NCI-H2107 (cell line): ENCODE measurements at regions not wholly inside any gene's neighbourhood (a gene's known extent, or its start where the extent isn't known, plus 50 kb on each side); places are given as distances from the start of the nearest gene placed in this dataset.
A peak's percentile ranks its signal among the peaks of the same experiment; 100 is the strongest.

Experiments used
- DNase-seq: peaks from one replicate; lab custom pipeline; 2025; lab: John Stamatoyannopoulos, UW

- DNase-seq: peak; percentile 35
Observed at GRCh38 chr5:68746643-68747420, 347.0 kb upstream of the SLC30A5 start.

- no peak for DNase-seq
Observed at GRCh38 chr5:68747521-68747920, 346.3 kb upstream of the SLC30A5 start.

GRCh38 chr5:68748101-68748500, 345.7 kb upstream of the SLC30A5 start:
- DNase-seq: no peak

- no peak for DNase-seq
Observed at GRCh38 chr5:68749077-68749476, 344.7 kb upstream of the SLC30A5 start.

GRCh38 chr5:68749631-68750030, 344.2 kb upstream of the SLC30A5 start:
- no peak for DNase-seq

GRCh38 chr5:68751661-68752060, 342.2 kb upstream of the SLC30A5 start:
- DNase-seq: no peak

- DNase-seq: no peak
Observed at GRCh38 chr5:68754536-68754935, 339.3 kb upstream of the SLC30A5 start.

GRCh38 chr5:68755293-68755692, 338.5 kb upstream of the SLC30A5 start:
- DNase-seq: no peak

GRCh38 chr5:68757006-68757405, 336.8 kb upstream of the SLC30A5 start:
- no peak for DNase-seq

- DNase-seq: no peak
Observed at GRCh38 chr5:68757626-68758212, 336.1 kb upstream of the SLC30A5 start.

GRCh38 chr5:68759593-68759992, 334.2 kb upstream of the SLC30A5 start:
- no peak for DNase-seq

- DNase-seq: no peak
Observed at GRCh38 chr5:68762201-68762600, 331.6 kb upstream of the SLC30A5 start.

- DNase-seq: no peak
Observed at GRCh38 chr5:68766952-68767464, 326.8 kb upstream of the SLC30A5 start.

- no peak for DNase-seq
Observed at GRCh38 chr5:68770551-68770950, 323.3 kb upstream of the SLC30A5 start.

- no peak for DNase-seq
Observed at GRCh38 chr5:68771221-68771620, 322.6 kb upstream of the SLC30A5 start.

GRCh38 chr5:68771732-68772131, 322.1 kb upstream of the SLC30A5 start:
- DNase-seq: no peak

GRCh38 chr5:68776381-68776780, 317.4 kb upstream of the SLC30A5 start:
- no peak for DNase-seq

- no peak for DNase-seq
Observed at GRCh38 chr5:68777135-68777534, 316.7 kb upstream of the SLC30A5 start.

GRCh38 chr5:68778484-68778883, 315.3 kb upstream of the SLC30A5 start:
- DNase-seq: no peak

GRCh38 chr5:68780299-68780955, 313.4 kb upstream of the SLC30A5 start:
- no peak for DNase-seq

GRCh38 chr5:68793074-68793473, 300.7 kb upstream of the SLC30A5 start:
- DNase-seq: no peak

GRCh38 chr5:68793993-68794392, 299.8 kb upstream of the SLC30A5 start:
- no peak for DNase-seq

GRCh38 chr5:68795190-68795589, 298.6 kb upstream of the SLC30A5 start:
- DNase-seq: no peak
